HG03432 (cell line): ENCODE measurements at regions not wholly inside any gene's neighbourhood (a gene's known extent, or its start where the extent isn't known, plus 50 kb on each side); places are given as distances from the start of the nearest gene placed in this dataset.

Experiments
- ATAC-seq: cut with Tn5 transposase; IDR thresholded peaks from one replicate; pipeline ENCODE4 v1.9.1; 2021; ENCODE audit warnings: mild to moderate bottlenecking, moderate library complexity; ENCODE audit not compliant: unreplicated experiment

GRCh38 chr18:57920036-57920435 lies 116.9 kb upstream of the ATP8B1 start:
- ATAC-seq, result no peak

GRCh38 chr18:57918601-57919000 lies 115.5 kb upstream of the ATP8B1 start:
- no peak for ATAC-seq

GRCh38 chr18:57916684-57917083 lies 113.6 kb upstream of the ATP8B1 start:
- no peak for ATAC-seq

GRCh38 chr18:57915865-57916582 lies 112.9 kb upstream of the ATP8B1 start:
- no peak for ATAC-seq

- ATAC-seq, result no peak
Measured at GRCh38 chr18:57915248-57915647, 112.1 kb upstream of the ATP8B1 start.

- ATAC-seq, result no peak
Measured at GRCh38 chr18:57913686-57914085, 110.6 kb upstream of the ATP8B1 start.

- ATAC-seq, result no peak
Measured at GRCh38 chr18:57910817-57911216, 107.7 kb upstream of the ATP8B1 start.

GRCh38 chr18:57910134-57910533 lies 107.0 kb upstream of the ATP8B1 start:
- no peak for ATAC-seq

- no peak for ATAC-seq
Measured at GRCh38 chr18:57909620-57910019, 106.5 kb upstream of the ATP8B1 start.

GRCh38 chr18:57908092-57908491 lies 105.0 kb upstream of the ATP8B1 start:
- no peak for ATAC-seq

GRCh38 chr18:57907550-57907949 lies 104.4 kb upstream of the ATP8B1 start:
- ATAC-seq, result no peak

GRCh38 chr18:57906852-57907251 lies 103.7 kb upstream of the ATP8B1 start:
- no peak for ATAC-seq

- no peak for ATAC-seq
Measured at GRCh38 chr18:57904535-57904934, 101.4 kb upstream of the ATP8B1 start.

- ATAC-seq, result no peak
Measured at GRCh38 chr18:57902721-57903120, 99.6 kb upstream of the ATP8B1 start.

GRCh38 chr18:57901825-57902589 lies 98.9 kb upstream of the ATP8B1 start:
- ATAC-seq, result no peak

- ATAC-seq, result no peak
Measured at GRCh38 chr18:57900906-57901435, 97.9 kb upstream of the ATP8B1 start.

GRCh38 chr18:57898506-57899124 lies 95.5 kb upstream of the ATP8B1 start:
- no peak for ATAC-seq

GRCh38 chr18:57895182-57895581 lies 92.1 kb upstream of the ATP8B1 start:
- ATAC-seq, result no peak

- ATAC-seq, result no peak
Measured at GRCh38 chr18:57891707-57892391, 88.7 kb upstream of the ATP8B1 start.

GRCh38 chr18:57890266-57890665 lies 87.2 kb upstream of the ATP8B1 start:
- ATAC-seq, result no peak

- no peak for ATAC-seq
Measured at GRCh38 chr18:57889841-57890240, 86.7 kb upstream of the ATP8B1 start.
